Karpas-422 (cell line): ENCODE measurements at regions not wholly inside any gene's neighbourhood (a gene's known extent, or its start where the extent isn't known, plus 50 kb on each side); places are given as distances from the start of the nearest gene placed in this dataset.
"Not testable (repeated sequence)": the region's sequence is repeated elsewhere in the genome, so short reads cannot be mapped to it uniquely, and the experiment has no call there.

Source experiments
- DNase-seq: peaks from one replicate; pipeline ENCODE4 v3.0.0-alpha.2; 2015
- H2AFZ ChIP-seq: fragments of 200-600 bp; sonication (generic); 2 replicates; pipeline ENCODE4 v1.6.1; 2014; ENCODE audit warnings: antibody characterized with exemption, low read length, mixed read lengths
- H3K27ac ChIP-seq: fragments of 200-600 bp; sonication (generic); 2 replicates; pipeline ENCODE4 v1.5.1; 2014; ENCODE audit warnings: mild to moderate bottlenecking, low read length, moderate library complexity
- H3K27me3 ChIP-seq: fragments of 200-600 bp; sonication (generic); 2 replicates; pipeline ENCODE4 v1.6.1; 2014; ENCODE audit warnings: low read length, mixed read lengths
- H3K36me3 ChIP-seq: fragments of 200-600 bp; sonication (generic); 2 replicates; pipeline ENCODE4 v1.6.1; 2014; ENCODE audit warnings: low read length, mixed read lengths; ENCODE audit not compliant: insufficient read depth
- H3K4me1 ChIP-seq: fragments of 200-600 bp; sonication (generic); 2 replicates; pipeline ENCODE4 v1.6.1; 2014; ENCODE audit warnings: mild to moderate bottlenecking, low read length, mixed read lengths
- H3K4me2 ChIP-seq: fragments of 200-600 bp; sonication (generic); 2 replicates; pipeline ENCODE4 v1.6.1; 2014; ENCODE audit warnings: low read length, low read depth, mild to moderate bottlenecking; ENCODE audit not compliant: poor library complexity, severe bottlenecking
- H3K4me3 ChIP-seq: fragments of 200-600 bp; sonication (generic); 2 replicates; pipeline ENCODE4 v1.5.1; 2014; ENCODE audit warnings: mild to moderate bottlenecking, antibody characterized with exemption, low read length, mixed read lengths
- H3K79me2 ChIP-seq: fragments of 200-600 bp; sonication (generic); 2 replicates; pipeline ENCODE4 v1.6.1; 2014; ENCODE audit warnings: mild to moderate bottlenecking, low read length, mixed read lengths
- H3K9ac ChIP-seq: fragments of 200-600 bp; sonication (generic); 2 replicates; pipeline ENCODE4 v1.6.0; 2014; ENCODE audit warnings: low read length
- H3K9me2 ChIP-seq: fragments of 200-600 bp; sonication (generic), shearing (Covaris generic); replicated peaks from 2 replicates; pipeline ENCODE4 v1.6.0; 2014; ENCODE audit warnings: mild to moderate bottlenecking, low read length, moderate library complexity; ENCODE audit not compliant: insufficient read depth
- H3K9me3 ChIP-seq: fragments of 300-700, 200-600 bp; sonication (generic); 2 replicates; pipeline ENCODE4 v1.6.1; 2014; ENCODE audit warnings: low read length, mixed read lengths
- H4K20me1 ChIP-seq: fragments of 200-600 bp; sonication (generic); 2 replicates; pipeline ENCODE4 v1.6.1; 2014; ENCODE audit warnings: mild to moderate bottlenecking, antibody characterized with exemption, low read length, low read depth; ENCODE audit not compliant: insufficient read depth

DNA sequence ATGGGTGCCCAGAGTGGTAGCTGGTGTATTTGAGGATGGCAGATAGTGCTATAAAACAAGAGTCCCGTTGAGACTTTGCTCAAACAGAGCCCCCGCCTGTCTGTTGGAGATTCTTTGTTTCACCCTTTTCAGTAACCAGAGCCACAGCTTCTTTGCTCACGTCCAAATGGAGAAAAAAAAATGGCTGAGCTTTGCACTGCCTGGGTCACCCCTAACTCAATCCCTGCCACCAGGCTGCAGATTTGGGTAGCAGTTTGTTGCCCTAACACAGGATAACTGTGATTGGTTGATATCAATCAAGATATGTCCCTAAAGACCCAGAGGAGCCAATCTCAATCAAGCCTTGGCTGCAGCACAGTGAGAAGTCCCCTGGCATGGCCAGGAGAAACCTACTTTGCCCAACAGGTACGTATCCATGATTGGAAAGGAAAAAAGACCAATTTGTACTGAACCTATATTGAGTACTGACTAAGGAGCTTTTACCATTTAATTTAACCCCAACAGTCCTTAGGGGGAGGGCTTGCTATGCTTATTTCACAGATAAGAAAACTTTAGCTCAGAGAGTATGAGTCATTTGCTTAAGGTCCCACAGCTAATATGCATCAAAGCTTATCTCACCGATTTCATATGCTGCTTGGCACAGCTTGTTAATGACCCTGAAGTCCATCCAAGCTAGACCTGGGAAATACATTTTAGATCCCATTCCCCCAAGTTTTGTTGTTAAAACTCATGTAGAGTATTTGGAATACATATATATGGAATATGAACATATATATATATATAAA lies 72.0 kb upstream of the SH3BP4 start:
- Histone ChIP-seq H3K4me2 (no peak overlapping the region), H3K27ac (no peak overlapping the region), H3K27me3 (no peaks in the 10 kb centered on the region), H2AFZ (no peak overlapping the region), H3K9me3 (no peaks in the 10 kb centered on the region), H3K9me2 (no peaks in the 10 kb centered on the region), H3K36me3 (no peaks in the 10 kb centered on the region), H3K9ac (no peak overlapping the region), H4K20me1 (no peaks in the 10 kb centered on the region), H3K79me2 (no peaks in the 10 kb centered on the region), H3K4me1 (peaks cover 5% of the 10 kb centered on the region), H3K4me3 (no peak overlapping the region)
- no peak for DNase-seq

DNA sequence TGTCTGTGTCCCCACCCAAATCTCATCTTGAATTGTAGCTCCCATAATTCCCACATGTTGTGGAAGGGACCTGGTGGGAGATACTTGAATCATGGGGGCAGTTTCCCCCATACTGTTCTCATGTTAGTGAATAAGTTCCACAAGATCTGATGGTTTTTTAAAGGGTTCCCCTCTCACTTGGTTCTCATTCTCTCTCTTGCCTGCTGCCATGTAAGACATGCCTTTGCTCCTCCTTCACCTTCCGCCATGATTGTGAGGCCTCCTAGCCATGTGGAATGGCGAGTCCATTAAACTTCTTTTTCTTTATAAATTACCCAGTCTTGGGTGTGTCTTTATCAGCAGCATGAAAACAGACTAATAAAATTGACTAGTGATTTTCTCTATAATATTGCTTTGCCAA lies 75.2 kb upstream of the SH3BP4 start:
- H3K79me2 ChIP-seq, H4K20me1 ChIP-seq, H3K36me3 ChIP-seq, DNase-seq, H3K27me3 ChIP-seq, H3K9me2 ChIP-seq, H3K9ac ChIP-seq, H3K9me3 ChIP-seq, H2AFZ ChIP-seq, H3K4me1 ChIP-seq, H3K4me2 ChIP-seq, H3K27ac ChIP-seq, H3K4me3 ChIP-seq: not testable (repeated sequence)

DNA sequence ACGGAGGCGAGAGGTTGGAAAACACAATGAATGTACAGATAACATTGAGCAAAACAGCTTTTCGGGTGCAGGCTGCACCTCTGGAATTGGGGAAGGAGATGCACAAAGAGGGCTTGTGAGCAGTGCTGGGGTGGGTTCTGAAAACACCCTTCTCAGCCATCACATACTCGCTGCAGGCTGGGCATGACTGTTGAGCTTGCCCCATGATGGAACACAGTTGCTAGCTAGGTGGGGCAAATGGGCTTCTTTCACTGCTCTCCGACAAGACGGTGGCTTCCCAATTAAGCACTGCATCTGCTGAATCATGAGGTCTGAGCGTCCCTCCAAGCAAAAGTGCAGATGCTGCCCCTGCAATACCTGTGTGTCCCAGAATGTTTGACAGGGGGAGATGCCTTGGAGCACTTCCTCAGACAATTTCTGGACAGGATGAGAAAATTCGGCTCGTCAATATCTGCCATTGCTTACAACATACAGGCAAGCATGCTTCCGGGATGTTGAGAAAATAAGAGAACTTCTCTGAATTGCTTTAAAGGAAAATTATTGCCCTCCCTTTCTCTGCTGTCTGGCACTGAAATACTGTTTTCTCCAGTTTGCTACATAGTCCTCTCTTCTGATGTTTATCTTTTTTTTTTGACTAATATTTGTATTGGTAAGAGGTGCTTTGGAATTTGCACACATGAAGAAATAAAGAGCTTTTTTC lies 77.3 kb upstream of the SH3BP4 start:
- Histone ChIP-seq H3K4me2 (no peak overlapping the region), H2AFZ (no peak overlapping the region)

DNA sequence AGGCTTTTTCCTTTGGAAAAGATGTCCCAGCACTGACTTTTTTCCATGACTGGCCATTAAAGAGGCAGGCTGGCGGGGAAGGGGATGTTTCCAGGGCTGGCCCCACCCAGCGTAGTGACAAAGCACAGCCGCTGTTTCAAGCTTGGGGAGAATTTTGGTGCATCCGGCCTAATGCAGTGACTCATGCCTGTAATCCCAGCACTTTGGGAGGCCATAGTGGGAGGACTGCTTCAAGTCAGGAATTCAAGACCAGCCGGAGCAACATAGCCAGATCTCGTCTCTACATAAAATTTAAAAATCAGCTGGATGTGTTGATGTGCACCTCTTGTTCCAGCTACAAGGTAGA lies 78.0 kb upstream of the SH3BP4 start:
- Histone ChIP-seq H2AFZ (no peak overlapping the region), H3K27ac (no peak overlapping the region), H4K20me1 (no peaks in the 10 kb centered on the region), H3K79me2 (no peaks in the 10 kb centered on the region), H3K9ac (no peak overlapping the region), H3K4me3 (no peak overlapping the region), H3K4me1 (0 out of 2 replicates have a peak, but pooled peaks cover 2% of the 10 kb centered on the region), H3K27me3 (no peaks in the 10 kb centered on the region), H3K9me3 (no peaks in the 10 kb centered on the region), H3K36me3 (no peaks in the 10 kb centered on the region), H3K9me2 (no peaks in the 10 kb centered on the region), H3K4me2 (no peak overlapping the region)
- peak; percentile 2 for DNase-seq

More for the DNA sequence above, 77.3 kb upstream of the SH3BP4 start:
- H3K9me3 ChIP-seq = no peaks in the 10 kb centered on the region
- H3K9me2 ChIP-seq = no peaks in the 10 kb centered on the region
- H3K9ac ChIP-seq = no peak overlapping the region
- H3K27ac ChIP-seq = no peak overlapping the region
- H3K79me2 ChIP-seq = no peaks in the 10 kb centered on the region
- H4K20me1 ChIP-seq = no peaks in the 10 kb centered on the region
- no peaks in the 10 kb centered on the region for H3K36me3 ChIP-seq
- H3K27me3 ChIP-seq = no peaks in the 10 kb centered on the region
- 0 out of 2 replicates have a peak, but pooled peaks cover 2% of the 10 kb centered on the region for H3K4me1 ChIP-seq
- H3K4me3 ChIP-seq = no peak overlapping the region
- DNase-seq = peak; percentile 24

DNA sequence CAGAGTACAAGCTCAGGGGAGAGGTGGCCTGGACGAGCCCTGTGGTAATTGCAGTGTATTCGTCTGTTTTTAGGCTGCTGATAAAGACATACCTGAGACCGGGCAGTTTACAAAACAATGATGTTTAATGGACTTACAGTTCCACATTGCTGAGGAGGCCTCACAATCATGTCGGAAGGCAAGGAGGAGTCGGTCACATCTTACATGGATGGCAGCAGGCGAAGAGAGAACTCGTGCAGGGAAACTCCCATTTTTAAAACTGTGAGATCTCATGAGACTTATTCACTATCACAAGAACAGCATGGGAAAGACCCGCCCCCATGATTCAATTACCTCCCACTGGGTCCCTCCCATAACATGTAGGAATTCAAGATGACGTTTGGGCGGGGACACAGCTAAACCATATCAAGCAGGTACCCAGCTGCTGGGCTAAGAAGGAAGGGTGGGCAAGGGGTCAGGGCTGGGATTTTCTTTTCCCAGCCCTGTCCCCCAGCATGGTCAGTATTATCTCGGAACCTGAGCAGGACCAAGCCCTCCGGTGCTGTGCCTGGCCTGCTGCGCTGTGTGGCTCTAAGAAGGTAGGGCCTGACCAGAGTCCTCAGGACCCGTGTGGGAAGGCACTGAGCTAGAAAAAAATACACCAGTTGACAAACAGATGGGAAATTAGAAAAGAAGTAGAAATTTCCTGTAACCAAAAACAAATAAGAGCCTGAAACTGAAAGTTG lies 78.6 kb upstream of the SH3BP4 start:
- Histone ChIP-seq H3K4me2 (no peak overlapping the region), H3K36me3 (no peaks in the 10 kb centered on the region), H3K79me2 (no peaks in the 10 kb centered on the region)

DNA sequence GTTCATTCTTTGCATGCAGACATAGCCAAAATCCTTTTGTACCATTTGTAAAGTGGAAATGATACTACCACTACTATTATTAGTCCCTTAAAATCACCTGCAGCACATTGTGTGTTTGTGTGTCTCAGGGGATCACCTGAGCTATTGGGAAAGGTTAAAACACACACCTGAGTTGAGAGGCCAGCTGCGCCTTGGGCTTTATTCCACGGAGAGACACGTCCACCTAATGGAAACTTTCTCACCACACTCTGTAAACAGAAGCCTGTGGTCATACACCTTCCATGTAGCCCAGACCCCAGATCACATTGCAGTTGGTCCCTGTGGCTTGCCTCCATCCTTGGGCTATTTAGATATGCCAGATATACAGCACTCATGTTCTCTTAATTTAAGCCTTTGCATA lies 81.8 kb upstream of the SH3BP4 start:
- Histone ChIP-seq H3K4me2 (no peak overlapping the region), H3K4me3 (no peak overlapping the region), H3K4me1 (no peaks in the 10 kb centered on the region), H3K27ac (no peak overlapping the region), H3K27me3 (peaks cover 3% of the 10 kb centered on the region; the same call in 1 of the 2 replicates), H4K20me1 (no peaks in the 10 kb centered on the region), H3K79me2 (no peaks in the 10 kb centered on the region), H3K36me3 (no peaks in the 10 kb centered on the region), H3K9me3 (no peaks in the 10 kb centered on the region), H3K9me2 (no peaks in the 10 kb centered on the region), H2AFZ (no peak overlapping the region), H3K9ac (no peak overlapping the region)
- DNase-seq = peak; percentile 7

More for the DNA sequence above, 78.6 kb upstream of the SH3BP4 start:
- Histone ChIP-seq H3K4me1 (0 out of 2 replicates have a peak, but pooled peaks cover 2% of the 10 kb centered on the region), H3K4me3 (no peak overlapping the region), H3K9me2 (no peaks in the 10 kb centered on the region), H3K9ac (no peak overlapping the region), H3K27me3 (no peaks in the 10 kb centered on the region), H2AFZ (no peak overlapping the region), H3K9me3 (no peaks in the 10 kb centered on the region), H4K20me1 (no peaks in the 10 kb centered on the region), H3K27ac (no peak overlapping the region)
- peak; percentile 20 for DNase-seq

DNA sequence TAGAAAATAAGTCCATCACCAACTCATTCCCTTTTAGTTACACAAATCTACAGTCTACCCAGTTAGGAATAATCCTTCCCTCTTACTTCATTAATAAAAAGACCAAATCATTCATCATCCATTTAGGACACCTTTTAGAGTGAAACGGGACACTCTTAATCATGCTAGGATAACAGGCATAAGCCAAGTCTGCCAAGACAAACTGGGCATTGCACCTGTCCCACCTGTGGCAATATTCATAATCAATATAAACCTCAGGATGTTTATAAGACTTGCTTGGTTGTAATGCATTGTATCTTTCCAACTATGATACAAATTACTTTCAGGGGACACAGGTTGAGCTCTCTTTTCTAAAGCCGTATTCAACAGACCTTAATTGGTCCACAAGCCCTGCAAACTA lies 82.7 kb upstream of the SH3BP4 start:
- Histone ChIP-seq H3K9ac (no peak overlapping the region), H3K36me3 (no peaks in the 10 kb centered on the region), H2AFZ (no peak overlapping the region), H3K27me3 (peaks cover 3% of the 10 kb centered on the region; the same call in 1 of the 2 replicates), H3K27ac (no peak overlapping the region), H3K9me2 (no peaks in the 10 kb centered on the region), H3K4me1 (no peaks in the 10 kb centered on the region), H4K20me1 (no peaks in the 10 kb centered on the region), H3K4me3 (no peak overlapping the region), H3K9me3 (no peaks in the 10 kb centered on the region), H3K4me2 (no peak overlapping the region), H3K79me2 (no peaks in the 10 kb centered on the region)
- DNase-seq = peak; percentile 17

DNA sequence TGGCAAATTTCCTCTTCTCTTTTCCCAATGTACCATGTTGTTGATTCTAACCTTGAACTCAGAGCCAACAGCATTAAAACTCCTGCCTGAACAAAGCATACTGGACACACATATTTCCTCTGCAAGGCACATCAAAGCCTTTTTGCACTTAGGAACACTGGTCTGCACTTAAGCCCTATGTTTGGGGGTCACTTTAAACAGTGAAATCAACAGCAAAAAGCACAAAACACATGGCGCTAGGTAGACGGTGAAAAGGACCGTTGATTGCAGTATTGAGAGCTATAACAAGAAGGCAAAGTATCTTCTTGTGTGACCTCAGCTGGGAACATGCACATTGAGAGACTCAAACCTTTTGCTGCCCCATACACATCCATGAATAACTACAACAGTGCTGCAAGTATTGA lies 83.9 kb upstream of the SH3BP4 start:
- no peaks in the 10 kb centered on the region for H3K4me1 ChIP-seq
- H3K27me3 ChIP-seq = peaks cover 3% of the 10 kb centered on the region; the same call in 1 of the 2 replicates
- H3K36me3 ChIP-seq = no peaks in the 10 kb centered on the region
- H3K79me2 ChIP-seq = no peaks in the 10 kb centered on the region
- H3K4me3 ChIP-seq = no peak overlapping the region
- H3K9me3 ChIP-seq = no peaks in the 10 kb centered on the region
- H4K20me1 ChIP-seq = no peaks in the 10 kb centered on the region
- no peaks in the 10 kb centered on the region for H3K9me2 ChIP-seq
- peak; percentile 6 for DNase-seq
- H3K27ac ChIP-seq = no peak overlapping the region
- H2AFZ ChIP-seq = no peak overlapping the region
- no peak overlapping the region for H3K4me2 ChIP-seq
- H3K9ac ChIP-seq = no peak overlapping the region
